ENCODE measurements at regions not wholly inside any gene's neighbourhood (a gene's known extent, or its start where the extent isn't known, plus 50 kb on each side); places are given as distances from the start of the nearest gene placed in this dataset.

DNA sequence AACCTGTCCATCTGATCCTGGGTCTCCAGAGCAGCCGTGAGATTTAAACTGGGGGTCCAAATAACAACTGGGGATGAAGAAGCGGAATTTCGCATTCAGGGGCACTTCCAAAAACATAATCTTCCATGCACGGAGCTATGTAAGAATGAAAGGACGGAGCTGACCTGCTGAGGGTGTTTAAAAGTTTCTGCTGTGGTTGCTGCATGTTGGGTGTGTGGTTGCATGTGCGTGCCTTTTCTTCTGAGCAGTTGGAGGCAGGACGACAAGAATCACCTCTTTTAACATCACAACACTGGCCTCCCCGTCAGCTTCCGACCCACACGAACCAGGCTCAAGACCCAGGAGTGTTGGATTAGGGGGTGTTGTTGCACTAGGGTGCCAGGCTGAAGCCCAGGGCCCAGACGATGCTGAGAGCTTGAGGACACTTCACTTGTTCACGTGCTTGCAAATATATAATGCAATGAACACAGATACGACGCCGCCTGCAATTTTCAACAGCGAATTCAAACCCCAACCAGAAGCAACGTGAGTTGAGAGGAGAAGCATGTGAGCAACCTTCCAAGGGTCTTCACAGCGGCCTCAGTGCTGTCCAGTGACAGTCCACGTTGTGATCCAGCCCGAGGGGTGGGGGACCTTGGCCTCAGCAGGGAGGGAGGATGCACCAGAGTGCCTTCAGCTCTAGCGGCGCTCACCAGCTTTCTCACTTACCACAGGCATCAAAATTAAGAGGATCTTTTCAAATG lies 76.0 kb upstream of the SALL3 start:
- Histone ChIP-seq H3K4me3 (no peak overlapping the region), H3K36me3 (no peaks in the 10 kb centered on the region), H3K9me3 (no peaks in the 10 kb centered on the region), H3K27ac (no peak overlapping the region), H3K4me1 (no peaks in the 10 kb centered on the region), H3K27me3 (peaks cover 0 to 34% of the 10 kb centered on the region in 2 donors)
- TF ChIP-seq, protein P1, sequence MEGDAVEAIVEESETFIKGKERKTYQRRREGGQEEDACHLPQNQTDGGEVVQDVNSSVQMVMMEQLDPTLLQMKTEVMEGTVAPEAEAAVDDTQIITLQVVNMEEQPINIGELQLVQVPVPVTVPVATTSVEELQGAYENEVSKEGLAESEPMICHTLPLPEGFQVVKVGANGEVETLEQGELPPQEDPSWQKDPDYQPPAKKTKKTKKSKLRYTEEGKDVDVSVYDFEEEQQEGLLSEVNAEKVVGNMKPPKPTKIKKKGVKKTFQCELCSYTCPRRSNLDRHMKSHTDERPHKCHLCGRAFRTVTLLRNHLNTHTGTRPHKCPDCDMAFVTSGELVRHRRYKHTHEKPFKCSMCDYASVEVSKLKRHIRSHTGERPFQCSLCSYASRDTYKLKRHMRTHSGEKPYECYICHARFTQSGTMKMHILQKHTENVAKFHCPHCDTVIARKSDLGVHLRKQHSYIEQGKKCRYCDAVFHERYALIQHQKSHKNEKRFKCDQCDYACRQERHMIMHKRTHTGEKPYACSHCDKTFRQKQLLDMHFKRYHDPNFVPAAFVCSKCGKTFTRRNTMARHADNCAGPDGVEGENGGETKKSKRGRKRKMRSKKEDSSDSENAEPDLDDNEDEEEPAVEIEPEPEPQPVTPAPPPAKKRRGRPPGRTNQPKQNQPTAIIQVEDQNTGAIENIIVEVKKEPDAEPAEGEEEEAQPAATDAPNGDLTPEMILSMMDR (IDR thresholded peaks at IDR 0.05) = no peak
- TF ChIP-seq POLR2A (IDR thresholded peaks at IDR 0.05) = no peak
- TF ChIP-seq POLR2AphosphoS5 (IDR thresholded peaks at IDR 0.05) = no peak
- no peak for DNase-seq (ENCODE audit: low spot score in 2 of 2)
- intact Hi-C loops (cut with DNase I; ENCODE audit: low total_unique reads) = no loop called here

DNA sequence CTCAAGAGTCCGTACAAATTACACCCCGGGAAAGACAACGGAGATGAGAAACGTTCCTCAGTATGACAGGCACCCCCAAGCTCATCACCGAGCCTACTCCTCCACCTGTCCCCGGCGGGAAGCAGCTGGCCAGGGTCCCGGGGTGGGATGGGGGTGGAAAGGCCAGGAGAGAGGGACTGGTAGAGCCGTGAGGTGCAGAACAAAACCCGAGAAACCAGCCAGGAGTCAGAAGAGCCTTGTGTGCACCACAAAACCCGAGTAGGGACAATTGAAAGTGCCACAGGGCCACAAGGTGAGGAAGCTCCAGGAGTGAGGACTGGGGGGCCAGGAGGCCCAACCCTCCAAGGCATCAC lies 75.5 kb upstream of the SALL3 start:
- H3K27me3 ChIP-seq = peaks cover 0 to 34% of the 10 kb centered on the region in 2 donors
- no peak for TF ChIP-seq POLR2A (IDR thresholded peaks at IDR 0.05)
- TF ChIP-seq, protein P1 (IDR thresholded peaks at IDR 0.05) = no peak
- TF ChIP-seq POLR2AphosphoS5 (IDR thresholded peaks at IDR 0.05) = no peak
- no peaks in the 10 kb centered on the region for H3K4me1 ChIP-seq
- H3K4me3 ChIP-seq = no peak overlapping the region
- H3K9me3 ChIP-seq = no peaks in the 10 kb centered on the region
- intact Hi-C loops (cut with DNase I; ENCODE audit: low total_unique reads) = no loop called here
- no peak for DNase-seq (ENCODE audit: low spot score in 2 of 2)
- H3K27ac ChIP-seq = no peak overlapping the region
- no peaks in the 10 kb centered on the region for H3K36me3 ChIP-seq

DNA sequence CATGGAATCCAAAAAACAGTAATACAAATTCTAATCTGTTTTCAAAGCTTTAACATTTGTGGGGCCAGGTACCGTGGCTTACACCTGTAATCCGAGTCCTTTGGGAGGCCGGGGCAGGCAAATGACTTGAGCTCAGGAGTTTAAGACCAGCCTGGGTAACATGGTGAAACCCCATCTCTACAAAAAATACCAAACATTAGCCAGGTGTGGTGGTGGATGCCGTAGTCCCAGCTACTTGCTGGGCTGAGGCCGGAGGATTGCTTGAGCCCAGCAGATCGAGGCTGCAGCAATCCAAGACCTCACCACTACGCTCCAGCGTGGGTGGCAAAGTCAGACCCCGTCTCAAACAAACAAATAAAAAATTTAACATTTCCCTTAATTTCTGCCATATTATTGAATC lies 74.3 kb upstream of the SALL3 start:
- intact Hi-C loops (cut with DNase I; ENCODE audit: low total_unique reads) = no loop called here

DNA sequence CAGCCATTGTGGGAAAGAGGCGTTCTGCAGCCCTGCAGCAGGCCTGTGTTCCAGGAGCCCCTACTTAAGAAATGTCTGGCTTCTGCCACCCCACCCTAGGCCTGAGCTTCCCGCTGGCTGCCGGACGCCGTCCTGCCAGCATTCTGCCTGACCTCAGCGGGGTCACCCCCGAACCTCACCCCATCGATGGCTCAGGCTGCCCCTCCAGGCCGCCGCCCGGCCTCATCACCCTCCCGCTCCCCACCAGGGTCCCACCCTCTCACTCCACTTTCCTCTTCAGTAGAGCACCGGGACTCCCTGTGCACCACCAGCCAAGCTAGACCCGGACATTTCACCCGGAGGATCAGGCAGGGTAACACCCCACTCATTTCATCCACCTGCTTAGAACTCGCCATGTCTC lies 73.6 kb upstream of the SALL3 start:
- TF ChIP-seq, protein P1 (IDR thresholded peaks at IDR 0.05) = no peak
- TF ChIP-seq POLR2A (IDR thresholded peaks at IDR 0.05) (no peak), POLR2AphosphoS5 (IDR thresholded peaks at IDR 0.05) (no peak)
- intact Hi-C loops (cut with DNase I; ENCODE audit: low total_unique reads) = no loop called here
- Histone ChIP-seq H3K27ac (no peak overlapping the region), H3K4me1 (no peaks in the 10 kb centered on the region), H3K4me3 (no peak overlapping the region), H3K9me3 (no peaks in the 10 kb centered on the region), H3K36me3 (no peaks in the 10 kb centered on the region), H3K27me3 (peaks cover 0 to 33% of the 10 kb centered on the region in 2 donors)
- no peak for DNase-seq (ENCODE audit: low spot score in 2 of 2)

More for the DNA sequence above, 74.3 kb upstream of the SALL3 start:
- Histone ChIP-seq H3K9me3 (no peaks in the 10 kb centered on the region), H3K27ac (no peak overlapping the region), H3K4me3 (no peak overlapping the region), H3K4me1 (no peaks in the 10 kb centered on the region), H3K27me3 (peaks cover 0 to 34% of the 10 kb centered on the region in 2 donors), H3K36me3 (no peaks in the 10 kb centered on the region)
- TF ChIP-seq POLR2A (IDR thresholded peaks at IDR 0.05) (no peak), POLR2AphosphoS5 (IDR thresholded peaks at IDR 0.05) (no peak)
- TF ChIP-seq, protein P1 (IDR thresholded peaks at IDR 0.05) = no peak
- no peak for DNase-seq (ENCODE audit: low spot score in 2 of 2)

DNA sequence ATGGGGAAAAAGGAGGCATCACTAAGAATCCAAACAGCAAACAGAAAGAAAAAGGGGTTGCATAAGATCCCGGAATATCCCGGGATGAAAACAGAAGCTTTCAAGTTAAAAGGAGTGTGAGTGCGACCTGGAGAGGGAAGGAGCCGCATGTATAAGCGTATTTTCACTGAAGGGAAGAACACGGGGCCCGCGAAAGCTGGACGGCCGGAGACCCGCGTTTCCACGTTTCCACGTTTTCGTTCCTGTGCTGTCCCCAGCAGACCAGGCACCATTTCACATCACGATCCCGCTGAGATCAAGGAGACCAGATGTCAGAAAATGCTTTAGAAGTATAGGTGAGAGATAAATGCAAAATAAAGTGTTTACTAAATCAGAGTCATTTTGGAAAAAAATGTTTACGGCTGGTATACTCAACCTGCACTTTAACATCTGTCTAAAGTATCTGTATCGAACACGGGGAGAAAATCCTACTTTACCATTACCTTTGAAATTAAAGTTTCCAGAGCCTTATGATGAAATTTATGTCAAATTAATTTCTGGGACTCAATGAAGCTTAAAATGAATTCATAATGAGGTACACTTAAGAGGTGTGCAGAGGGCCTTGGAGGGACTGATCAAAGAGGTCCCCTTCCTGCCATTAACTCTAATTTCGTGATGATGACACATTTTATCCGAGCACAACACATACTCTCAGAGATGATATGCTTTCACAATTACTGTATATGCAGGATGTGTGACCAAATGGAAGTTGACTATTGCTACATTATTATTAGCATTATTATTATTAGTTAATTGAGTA lies 71.0 kb upstream of the SALL3 start:
- Histone ChIP-seq H3K9me3 (no peaks in the 10 kb centered on the region), H3K27me3 (peaks cover 0 to 20% of the 10 kb centered on the region in 2 donors), H3K27ac (no peak overlapping the region), H3K4me3 (no peak overlapping the region), H3K4me1 (no peaks in the 10 kb centered on the region), H3K36me3 (no peaks in the 10 kb centered on the region)
- intact Hi-C loops (cut with DNase I; ENCODE audit: low total_unique reads) = no loop called here
- no peak for DNase-seq (ENCODE audit: low spot score in 2 of 2)
- TF ChIP-seq POLR2A (IDR thresholded peaks at IDR 0.05) (no peak), POLR2AphosphoS5 (IDR thresholded peaks at IDR 0.05) (no peak)
- TF ChIP-seq, protein P1 (IDR thresholded peaks at IDR 0.05) = no peak
